B cell (primary cell): ENCODE measurements at regions not wholly inside any gene's neighbourhood (a gene's known extent, or its start where the extent isn't known, plus 50 kb on each side); places are given as distances from the start of the nearest gene placed in this dataset.

Source experiments
- ATAC-seq: fragments of 200-7000 bp; cut with Tn5 transposase; one replicate; pipeline ENCODE4 v1.10.0; 2021; ENCODE audit warnings: low read depth, mild to moderate bottlenecking, moderate number of reproducible peaks, moderate library complexity
- CTCF ChIA-PET: fragments of 350-600 bp; sonication (Branson Sonifier 250); formaldehyde crosslinking; loops from one replicate; lab custom pipeline; 2021; ENCODE audit warnings: antibody characterized with exemption, inconsistent platforms; lab: Charles Lee
- POLR2A ChIA-PET: fragments of 350-600 bp; sonication (Branson Sonifier 250); formaldehyde crosslinking; loops from one replicate; lab custom pipeline; 2021; ENCODE audit warnings: antibody characterized with exemption; lab: Charles Lee
- DNase-seq: peaks from one replicate; pipeline ENCODE4 v3.0.0; 2013
- H2AFZ ChIP-seq: 2 replicates; pipeline ENCODE4 v1.6.1; 2012; ENCODE audit warnings: mild to moderate bottlenecking, low read depth, low read length; ENCODE audit not compliant: insufficient read depth, poor library complexity, severe bottlenecking
- H3K27ac ChIP-seq, 2 donors: 1 replicate in 1 of 2; 2 replicates in 1 of 2; pipeline ENCODE4 v1.5.1; 2012 to 2013; ENCODE audit warnings: low read length in 2 of 2, mild to moderate bottlenecking in 2 of 2, moderate library complexity in 1 of 2
- H3K27me3 ChIP-seq, 4 experiments: fragments of 200-600 bp in 1 of 4; sonication (generic) in 1 of 4; replicated peaks in 1 of 4; 1 replicate in 2 of 4; 2 replicates in 2 of 4; pipeline versions ENCODE4 v1.6.1 to v1.7.0; 2013 to 2016; ENCODE audit warnings: low read length in 3 of 4, mild to moderate bottlenecking in 2 of 4, mixed read lengths in 1 of 4, moderate library complexity in 1 of 4; ENCODE audit not compliant: insufficient read depth in 4 of 4, control insufficient read depth in 3 of 4; ENCODE audit errors: control extremely low read depth in 1 of 4
- H3K36me3 ChIP-seq, 2 experiments: replicated peaks in 1 of 2; 1 replicate in 1 of 2; 2 replicates in 1 of 2; pipeline versions ENCODE4 v1.6.1 to v1.7.1; 2013; ENCODE audit warnings: low read length in 1 of 2; ENCODE audit not compliant: insufficient read depth in 2 of 2, control insufficient read depth in 1 of 2; ENCODE audit errors: control extremely low read depth in 1 of 2, extremely low read depth in 1 of 2
- H3K4me1 ChIP-seq, 2 donors: fragments of 200-600 bp in 1 of 2; sonication (generic) in 1 of 2; 1 replicate in 1 of 2; 2 replicates in 1 of 2; pipeline versions ENCODE4 v1.5.1 to v1.6.1; 2013 to 2017; ENCODE audit warnings: low read length in 2 of 2; ENCODE audit not compliant: control insufficient read depth in 2 of 2, insufficient read depth in 2 of 2
- H3K4me2 ChIP-seq: replicated peaks from 2 replicates; pipeline ENCODE3; 2012; ENCODE audit warnings: mild to moderate bottlenecking, low read depth, low read length; ENCODE audit not compliant: poor library complexity, severe bottlenecking
- H3K4me3 ChIP-seq, 5 experiments: fragments of 200-600 bp in 1 of 5; sonication (generic) in 1 of 5; 1 replicate in 3 of 5; 2 replicates in 2 of 5; pipeline versions ENCODE4 v1.5.1 to v1.7.0; 2011 to 2016; ENCODE audit warnings: low read length in 4 of 5, mild to moderate bottlenecking in 4 of 5, low read depth in 2 of 5, control low read depth in 1 of 5, moderate library complexity in 1 of 5; ENCODE audit not compliant: insufficient read depth in 1 of 5; ENCODE audit errors: control extremely low read depth in 1 of 5, extremely low read depth in 1 of 5
- H3K79me2 ChIP-seq: fragments of 200-600 bp; sonication (generic); one replicate; pipeline ENCODE4 v1.6.0; 2016; ENCODE audit warnings: low read length; ENCODE audit not compliant: control insufficient read depth, insufficient read depth
- H3K9ac ChIP-seq: fragments of 200-600 bp; sonication (generic); 2 replicates; pipeline ENCODE4 v1.6.1; 2017; ENCODE audit warnings: mild to moderate bottlenecking, low read length, moderate library complexity
- H3K9me3 ChIP-seq, 3 donors: one replicate each; pipeline versions ENCODE4 v1.6.1 to v1.7.1; 2013; ENCODE audit warnings: low read length in 2 of 3; ENCODE audit not compliant: control insufficient read depth in 2 of 3, insufficient read depth in 1 of 3; ENCODE audit errors: control extremely low read depth in 1 of 3
- H4K20me1 ChIP-seq: 2 replicates; pipeline ENCODE4 v1.6.0; 2012; ENCODE audit warnings: mild to moderate bottlenecking, low read length; ENCODE audit not compliant: insufficient read depth, control insufficient read depth, poor library complexity, severe bottlenecking
- H3K27ac Mint-ChIP-seq: one replicate; pipeline ENCODE4 v1.8.0; 2021; ENCODE audit warnings: mixed read lengths
- H3K27me3 Mint-ChIP-seq: one replicate; pipeline ENCODE4 v1.8.0; 2021; ENCODE audit warnings: mixed read lengths
- H3K4me1 Mint-ChIP-seq: one replicate; pipeline ENCODE4 v1.8.0; 2021; ENCODE audit warnings: mixed read lengths
- H3K4me3 Mint-ChIP-seq: one replicate; pipeline ENCODE4 v1.8.0; 2021; ENCODE audit warnings: mixed read lengths
- H3K9me3 Mint-ChIP-seq: one replicate; pipeline ENCODE4 v1.8.0; 2022; ENCODE audit warnings: mixed read lengths; ENCODE audit not compliant: insufficient read depth
- CTCF ChIP-seq: fragments of 200-600 bp; IDR thresholded peaks from one replicate; pipeline ENCODE4 v1.8.0; 2022; ENCODE audit warnings: antibody characterized with exemption, mild to moderate bottlenecking
- EZH2 ChIP-seq: IDR thresholded peaks from 2 replicates; pipeline ENCODE4 v1.6.1; 2012; ENCODE audit warnings: borderline replicate concordance, low read depth, mild to moderate bottlenecking, moderate library complexity, low read length; ENCODE audit not compliant: insufficient read depth, poor library complexity, severe bottlenecking
- WGBS: methylation state at CpG from one replicate; pipeline ENCODE4 v1.1.5; 2013; ENCODE audit warnings: missing lambda C conversion rate; ENCODE audit not compliant: insufficient coverage; 5-methylcytosine and 5-hydroxymethylcytosine counted together
- intact Hi-C: fragments of 100-400 bp; cut with micrococcal nuclease; formaldehyde crosslinking; loops from one replicate; pipeline ENCODE4 v1.10.0; 2022

- ChIA-PET POLR2A (no interaction called here), CTCF (no interaction called here)
- Histone ChIP-seq H3K79me2 (no peaks in the 10 kb centered on the region), H3K4me3 (no peak overlapping the region), H3K27me3 (no peaks in the 10 kb centered on the region), H2AFZ (no peak overlapping the region), H3K9me3 (no peaks in the 10 kb centered on the region), H3K36me3 (no peaks in the 10 kb centered on the region), H3K4me2 (no peak overlapping the region), H3K9ac (no peak overlapping the region), H3K4me1 (no peaks in the 10 kb centered on the region), H3K27ac (no peak overlapping the region), H4K20me1 (no peaks in the 10 kb centered on the region)
- intact Hi-C loops, result no loop called here
- Mint-ChIP-seq H3K9me3 (peaks cover 4% of the 10 kb centered on the region), H3K4me3 (no peak overlapping the region), H3K27me3 (no peaks in the 10 kb centered on the region), H3K4me1 (no peaks in the 10 kb centered on the region), H3K27ac (no peak overlapping the region)
- no CpG with 5 or more reads among the region's 4 CpGs for WGBS
- ATAC-seq (no peak), DNase-seq (no peak)
- TF ChIP-seq CTCF (no peak), EZH2 (no peak)
Measured at GRCh38 chr3:7800006-7800780, 701.4 kb upstream of the LMCD1 start.

DNA sequence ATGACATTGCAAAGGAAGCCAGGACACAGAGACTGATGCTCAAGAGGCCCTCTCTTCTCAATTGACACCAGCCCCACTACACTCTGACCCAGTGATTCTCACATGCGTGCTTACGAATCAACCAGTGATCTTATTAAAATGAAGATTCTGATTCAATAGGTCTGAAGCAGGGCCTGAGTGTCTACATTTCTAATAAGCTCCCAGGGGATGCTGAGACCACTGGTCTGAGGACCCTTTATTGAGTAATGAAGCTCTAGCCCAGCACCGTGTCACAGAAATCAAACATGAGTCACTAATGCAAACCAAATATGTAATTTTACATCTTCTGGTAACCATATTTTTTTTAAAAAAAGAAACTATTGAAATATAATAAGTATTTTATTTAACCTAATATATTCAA, 689.1 kb upstream of the LMCD1 start:
- no peaks in the 10 kb centered on the region for H3K27me3 ChIP-seq
- no peaks in the 10 kb centered on the region for H3K36me3 ChIP-seq
- TF ChIP-seq CTCF, result no peak
- TF ChIP-seq EZH2, result no peak
- ChIA-PET POLR2A (no interaction called here), CTCF (no interaction called here)
- no peaks in the 10 kb centered on the region for H3K4me1 ChIP-seq
- DNase-seq (no peak), ATAC-seq (no peak)
- H3K79me2 ChIP-seq, result no peaks in the 10 kb centered on the region
- no peaks in the 10 kb centered on the region for H4K20me1 ChIP-seq
- H3K27ac Mint-ChIP-seq, result no peak overlapping the region
- 100% methylated on average over 1 of the region's 3 CpGs for WGBS
- intact Hi-C loops, result no loop called here
- peaks cover 2% of the 10 kb centered on the region for H3K9me3 Mint-ChIP-seq
- H3K4me2 ChIP-seq, result no peak overlapping the region
- no peak overlapping the region for H3K4me3 ChIP-seq
- H3K4me1 Mint-ChIP-seq, result no peaks in the 10 kb centered on the region
- no peak overlapping the region for H3K27ac ChIP-seq
- no peak overlapping the region for H3K4me3 Mint-ChIP-seq
- H3K9ac ChIP-seq, result no peak overlapping the region
- no peak overlapping the region for H2AFZ ChIP-seq
- H3K9me3 ChIP-seq, result peaks cover 0 to 2% (median 0%) of the 10 kb centered on the region in 3 donors
- H3K27me3 Mint-ChIP-seq, result no peaks in the 10 kb centered on the region
